ENCODE measurements at regions not wholly inside any gene's neighbourhood (a gene's known extent, or its start where the extent isn't known, plus 50 kb on each side); places are given as distances from the start of the nearest gene placed in this dataset.

- no peaks in the 10 kb centered on the region for H3K27me3 ChIP-seq (ENCODE audit: control insufficient read depth in 1 of 2, insufficient read depth in 2 of 2, low read length in 2 of 2)
- intact Hi-C loops (cut with DNase I, micrococcal nuclease) = no loop called here
- no peak overlapping the region for H3K27ac ChIP-seq (ENCODE audit: low read depth in 1 of 2, low read length in 2 of 2)
- ChIA-PET POLR2A (no interaction called here), CTCF (no interaction called here)
- H3K4me1 ChIP-seq (ENCODE audit: insufficient read depth, low read length) = no peaks in the 10 kb centered on the region
- H3K4me1 Mint-ChIP-seq (ENCODE audit: low read depth) = no peaks in the 10 kb centered on the region
- TF ChIP-seq, protein P1, sequence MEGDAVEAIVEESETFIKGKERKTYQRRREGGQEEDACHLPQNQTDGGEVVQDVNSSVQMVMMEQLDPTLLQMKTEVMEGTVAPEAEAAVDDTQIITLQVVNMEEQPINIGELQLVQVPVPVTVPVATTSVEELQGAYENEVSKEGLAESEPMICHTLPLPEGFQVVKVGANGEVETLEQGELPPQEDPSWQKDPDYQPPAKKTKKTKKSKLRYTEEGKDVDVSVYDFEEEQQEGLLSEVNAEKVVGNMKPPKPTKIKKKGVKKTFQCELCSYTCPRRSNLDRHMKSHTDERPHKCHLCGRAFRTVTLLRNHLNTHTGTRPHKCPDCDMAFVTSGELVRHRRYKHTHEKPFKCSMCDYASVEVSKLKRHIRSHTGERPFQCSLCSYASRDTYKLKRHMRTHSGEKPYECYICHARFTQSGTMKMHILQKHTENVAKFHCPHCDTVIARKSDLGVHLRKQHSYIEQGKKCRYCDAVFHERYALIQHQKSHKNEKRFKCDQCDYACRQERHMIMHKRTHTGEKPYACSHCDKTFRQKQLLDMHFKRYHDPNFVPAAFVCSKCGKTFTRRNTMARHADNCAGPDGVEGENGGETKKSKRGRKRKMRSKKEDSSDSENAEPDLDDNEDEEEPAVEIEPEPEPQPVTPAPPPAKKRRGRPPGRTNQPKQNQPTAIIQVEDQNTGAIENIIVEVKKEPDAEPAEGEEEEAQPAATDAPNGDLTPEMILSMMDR (IDR thresholded peaks at IDR 0.05) = no peak
- H3K36me3 Mint-ChIP-seq (ENCODE audit: low read depth) = no peaks in the 10 kb centered on the region
- H3K4me3 ChIP-seq (ENCODE audit: low read length) = no peak overlapping the region
- no peaks in the 10 kb centered on the region for H3K36me3 ChIP-seq (ENCODE audit: insufficient read depth, low read length)
- ATAC-seq (ENCODE audit: poor library complexity) = no peak
- H3K9me3 ChIP-seq (ENCODE audit: control insufficient read depth in 1 of 2, insufficient read depth in 1 of 2, low read length in 2 of 2) = no peaks in the 10 kb centered on the region
- no peak overlapping the region for H3K27ac Mint-ChIP-seq
- no peak overlapping the region for H3K4me3 Mint-ChIP-seq
- no peak for DNase-seq
- no peaks in the 10 kb centered on the region for H3K27me3 Mint-ChIP-seq
- no peaks in the 10 kb centered on the region for H3K9me3 Mint-ChIP-seq
Measured at GRCh38 chr20:60358101-60358500, 399.9 kb downstream of the CDH26 start.

DNA sequence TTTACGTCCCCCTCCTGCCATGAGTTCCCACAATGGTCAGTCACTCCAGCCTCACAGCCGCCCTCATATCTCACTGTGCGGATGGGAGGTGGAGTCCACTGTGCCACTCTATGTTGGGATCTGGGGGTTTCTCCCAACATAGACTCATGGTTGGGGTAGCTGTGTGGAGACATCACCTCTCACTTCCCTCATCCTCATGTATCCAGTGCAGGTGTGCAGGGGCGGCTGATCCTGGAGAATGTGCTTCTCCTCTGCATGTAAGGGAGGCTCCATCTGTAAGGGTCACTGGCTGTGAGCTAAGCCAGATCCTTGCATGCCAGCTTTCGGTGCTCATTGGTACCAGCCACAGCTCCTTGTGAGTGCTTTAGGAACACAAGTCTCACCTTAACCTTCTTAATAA lies 400.8 kb downstream of the CDH26 start:
- DNase-seq (no peak), ATAC-seq (ENCODE audit: poor library complexity) (no peak)
- ChIA-PET POLR2A (no interaction called here), CTCF (no interaction called here)
- TF ChIP-seq, protein P1 (IDR thresholded peaks at IDR 0.05) = no peak
- H3K9me3 ChIP-seq (ENCODE audit: control insufficient read depth in 1 of 2, insufficient read depth in 1 of 2, low read length in 2 of 2) = no peaks in the 10 kb centered on the region
- no peaks in the 10 kb centered on the region for H3K4me1 ChIP-seq (ENCODE audit: insufficient read depth, low read length)
- intact Hi-C loops (cut with DNase I, micrococcal nuclease) = no loop called here
- H3K4me1 Mint-ChIP-seq (ENCODE audit: low read depth) = no peaks in the 10 kb centered on the region
- H3K27ac Mint-ChIP-seq = no peak overlapping the region
- no peaks in the 10 kb centered on the region for H3K9me3 Mint-ChIP-seq
- no peaks in the 10 kb centered on the region for H3K36me3 Mint-ChIP-seq (ENCODE audit: low read depth)
- no peak overlapping the region for H3K27ac ChIP-seq (ENCODE audit: low read depth in 1 of 2, low read length in 2 of 2)
- H3K36me3 ChIP-seq (ENCODE audit: insufficient read depth, low read length) = no peaks in the 10 kb centered on the region
- H3K4me3 ChIP-seq (ENCODE audit: low read length) = no peak overlapping the region
- no peaks in the 10 kb centered on the region for H3K27me3 ChIP-seq (ENCODE audit: control insufficient read depth in 1 of 2, insufficient read depth in 2 of 2, low read length in 2 of 2)
- H3K27me3 Mint-ChIP-seq = no peaks in the 10 kb centered on the region
- H3K4me3 Mint-ChIP-seq = no peak overlapping the region

GRCh38 chr20:60361761-60362395 lies 403.7 kb downstream of the CDH26 start:
- DNase-seq = no peak
- H3K27me3 Mint-ChIP-seq = no peaks in the 10 kb centered on the region

More at GRCh38 chr20:60361761-60362395, 403.7 kb downstream of the CDH26 start:
- POLR2A ChIA-PET = no interaction called here
- no peaks in the 10 kb centered on the region for H3K9me3 Mint-ChIP-seq
- H3K27ac Mint-ChIP-seq = no peak overlapping the region
- Histone ChIP-seq H3K4me3 (ENCODE audit: low read length) (no peak overlapping the region), H3K36me3 (ENCODE audit: insufficient read depth, low read length) (no peaks in the 10 kb centered on the region), H3K9me3 (ENCODE audit: control insufficient read depth in 1 of 2, insufficient read depth in 1 of 2, low read length in 2 of 2) (peaks cover 0 to 6% of the 10 kb centered on the region in 2 experiments), H3K27ac (ENCODE audit: low read depth in 1 of 2, low read length in 2 of 2) (no peak overlapping the region), H3K4me1 (ENCODE audit: insufficient read depth, low read length) (no peaks in the 10 kb centered on the region), H3K27me3 (ENCODE audit: control insufficient read depth in 1 of 2, insufficient read depth in 2 of 2, low read length in 2 of 2) (no peaks in the 10 kb centered on the region)
- CTCF ChIA-PET = no interaction called here
- ATAC-seq (ENCODE audit: poor library complexity) = no peak
- no peaks in the 10 kb centered on the region for H3K36me3 Mint-ChIP-seq (ENCODE audit: low read depth)
- H3K4me3 Mint-ChIP-seq = no peak overlapping the region
- TF ChIP-seq, protein P1 (IDR thresholded peaks at IDR 0.05) = no peak
- intact Hi-C loops (cut with DNase I, micrococcal nuclease) = loop anchor here in 1 of 2 experiments (10.0 kb wide), 1 partner anchor 157 kb away; no protein-coding TSS in a partner anchor
- no peaks in the 10 kb centered on the region for H3K4me1 Mint-ChIP-seq (ENCODE audit: low read depth)

All from CD4-positive, alpha-beta T cell (primary cell).